ENCODE measurements at regions not wholly inside any gene's neighbourhood (a gene's known extent, or its start where the extent isn't known, plus 50 kb on each side); places are given as distances from the start of the nearest gene placed in this dataset.

DNA sequence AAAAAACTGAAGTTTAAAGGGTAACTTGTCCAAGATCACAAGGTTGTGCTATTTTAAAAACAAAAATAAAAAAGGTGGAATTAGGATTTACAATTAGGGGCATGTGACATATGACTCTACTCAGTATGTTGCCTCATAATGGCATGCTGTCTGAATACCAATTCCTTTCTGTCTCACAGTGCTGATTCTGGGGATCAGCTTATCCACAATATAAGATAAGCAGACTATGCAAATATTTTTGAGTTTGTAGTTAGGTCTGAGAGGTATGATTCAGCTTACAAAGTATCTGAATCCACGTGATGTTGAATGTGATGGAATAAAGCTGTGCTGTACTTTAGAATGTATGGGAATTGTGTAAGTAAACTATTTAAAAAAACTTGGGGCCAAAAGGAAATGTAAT is 216.6 kb downstream of the HHIPL2 start:
- TF ChIP-seq MAFK (IDR thresholded peaks at IDR 0.05; ENCODE audit: low read depth, low read length) (no peak), POLR2A (IDR thresholded peaks at IDR 0.05; ENCODE audit: control extremely low read depth in 1 of 2, low read depth in 2 of 2, low read length in 2 of 2) (no peak), EZH2 (IDR thresholded peaks at IDR 0.05; ENCODE audit: low read depth, low read length, severe bottlenecking) (no peak), JUN (IDR thresholded peaks at IDR 0.05; ENCODE audit: low read depth, low read length) (no peak), EP300 (IDR thresholded peaks at IDR 0.05; ENCODE audit: borderline replicate concordance in 1 of 2, low read depth in 2 of 2, low read length in 2 of 2) (no peak), ZNF274 (IDR thresholded peaks at IDR 0.05; ENCODE audit: borderline replicate concordance, extremely low read depth, low read length) (no peak), POLR2AphosphoS5 (IDR thresholded peaks at IDR 0.05; ENCODE audit: low read depth, low read length) (no peak), EGR1 (IDR thresholded peaks at IDR 0.05; ENCODE audit: borderline replicate concordance, low read depth, low read length) (no peak), RAD21 (IDR thresholded peaks at IDR 0.05 in 1 of 2, conservative IDR thresholded peaks at IDR 0.05 in 1 of 2; ENCODE audit: low read depth in 2 of 2, low read length in 2 of 2) (no peak)
- TF ChIP-seq, protein P1, sequence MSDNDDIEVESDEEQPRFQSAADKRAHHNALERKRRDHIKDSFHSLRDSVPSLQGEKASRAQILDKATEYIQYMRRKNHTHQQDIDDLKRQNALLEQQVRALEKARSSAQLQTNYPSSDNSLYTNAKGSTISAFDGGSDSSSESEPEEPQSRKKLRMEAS (IDR thresholded peaks at IDR 0.05): no peak
- TF ChIP-seq, protein P2, sequence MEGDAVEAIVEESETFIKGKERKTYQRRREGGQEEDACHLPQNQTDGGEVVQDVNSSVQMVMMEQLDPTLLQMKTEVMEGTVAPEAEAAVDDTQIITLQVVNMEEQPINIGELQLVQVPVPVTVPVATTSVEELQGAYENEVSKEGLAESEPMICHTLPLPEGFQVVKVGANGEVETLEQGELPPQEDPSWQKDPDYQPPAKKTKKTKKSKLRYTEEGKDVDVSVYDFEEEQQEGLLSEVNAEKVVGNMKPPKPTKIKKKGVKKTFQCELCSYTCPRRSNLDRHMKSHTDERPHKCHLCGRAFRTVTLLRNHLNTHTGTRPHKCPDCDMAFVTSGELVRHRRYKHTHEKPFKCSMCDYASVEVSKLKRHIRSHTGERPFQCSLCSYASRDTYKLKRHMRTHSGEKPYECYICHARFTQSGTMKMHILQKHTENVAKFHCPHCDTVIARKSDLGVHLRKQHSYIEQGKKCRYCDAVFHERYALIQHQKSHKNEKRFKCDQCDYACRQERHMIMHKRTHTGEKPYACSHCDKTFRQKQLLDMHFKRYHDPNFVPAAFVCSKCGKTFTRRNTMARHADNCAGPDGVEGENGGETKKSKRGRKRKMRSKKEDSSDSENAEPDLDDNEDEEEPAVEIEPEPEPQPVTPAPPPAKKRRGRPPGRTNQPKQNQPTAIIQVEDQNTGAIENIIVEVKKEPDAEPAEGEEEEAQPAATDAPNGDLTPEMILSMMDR (IDR thresholded peaks at IDR 0.05; ENCODE audit: control extremely low read depth in 1 of 3, insufficient read depth in 1 of 3, low read depth in 1 of 3, low read length in 3 of 3): no peak

Data from H1 (cell line).